GM19455 (cell line): ENCODE measurements at regions not wholly inside any gene's neighbourhood (a gene's known extent, or its start where the extent isn't known, plus 50 kb on each side); places are given as distances from the start of the nearest gene placed in this dataset.

Source experiments
- ATAC-seq: cut with Tn5 transposase; IDR thresholded peaks from one replicate; pipeline ENCODE4 v1.9.1; 2021; ENCODE audit not compliant: unreplicated experiment

DNA sequence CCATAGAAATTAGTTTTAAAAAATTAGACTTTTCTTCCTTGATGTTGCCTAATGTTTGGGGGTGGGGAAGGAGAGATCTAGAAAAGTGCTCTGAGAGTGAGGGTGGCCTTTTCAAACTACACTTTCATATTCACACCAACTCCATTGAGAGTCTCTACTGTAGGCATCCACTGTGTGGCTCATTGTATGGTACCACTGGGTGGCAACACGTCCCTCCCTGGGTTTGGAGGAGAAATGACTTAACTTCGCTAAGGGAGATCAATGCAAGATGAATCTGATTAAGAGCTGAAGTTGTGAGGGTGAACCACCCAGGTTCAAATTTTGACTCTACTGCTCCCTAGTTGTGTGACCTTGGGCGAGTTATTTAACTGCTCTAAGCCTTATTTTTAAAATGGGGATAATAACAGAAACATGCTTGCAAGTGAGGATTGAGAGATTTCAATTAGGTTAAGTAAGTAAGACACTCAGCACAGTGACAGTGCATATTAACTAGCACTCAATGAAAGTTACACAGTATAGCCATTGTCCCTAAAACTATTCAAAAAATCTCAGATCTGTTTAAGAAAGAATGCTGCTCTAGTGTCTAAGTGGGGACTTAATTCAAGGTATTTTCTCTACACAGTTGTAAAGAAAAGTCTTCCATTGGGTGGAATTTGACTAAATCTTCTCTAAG, 193.5 kb upstream of the CNR1 start:
- ATAC-seq, result no peak

DNA sequence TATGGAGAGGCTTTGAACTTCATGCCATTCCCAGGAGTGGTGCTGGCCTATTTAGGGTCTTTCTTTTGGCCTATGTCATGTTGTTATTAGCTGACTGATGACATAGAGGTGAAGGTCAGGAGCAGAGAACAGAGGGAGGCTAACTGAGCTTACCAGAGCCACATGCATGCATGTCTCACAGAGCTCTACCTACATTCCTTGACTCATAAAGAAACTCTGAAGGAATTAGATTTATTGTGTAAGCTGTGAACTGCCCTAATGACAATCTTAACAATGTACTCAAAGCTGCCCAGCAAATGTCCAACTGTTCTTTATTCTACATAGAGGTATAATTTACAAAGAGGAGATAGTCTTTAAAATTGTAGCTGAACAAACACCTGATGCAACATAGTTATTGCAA, 192.7 kb upstream of the CNR1 start:
- no peak for ATAC-seq

DNA sequence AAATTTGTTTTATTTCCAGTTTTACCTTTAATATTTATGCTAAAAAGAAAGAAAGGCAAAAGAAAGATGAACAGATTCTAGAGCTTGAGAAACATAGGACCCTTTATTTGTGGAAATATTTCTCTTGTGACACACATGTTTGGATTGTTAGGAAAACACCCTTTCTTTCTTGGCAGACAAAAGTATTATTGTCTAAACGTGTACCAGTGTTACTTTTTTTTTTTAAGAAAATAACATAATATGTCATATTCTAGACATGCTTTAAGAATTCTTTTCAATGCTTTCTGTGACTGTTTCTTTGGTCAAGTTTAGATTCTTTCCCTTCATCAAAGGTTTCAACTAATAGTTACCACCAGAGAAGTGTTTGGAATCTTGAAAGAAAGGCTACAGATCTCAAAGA, 183.4 kb upstream of the CNR1 start:
- no peak for ATAC-seq

DNA sequence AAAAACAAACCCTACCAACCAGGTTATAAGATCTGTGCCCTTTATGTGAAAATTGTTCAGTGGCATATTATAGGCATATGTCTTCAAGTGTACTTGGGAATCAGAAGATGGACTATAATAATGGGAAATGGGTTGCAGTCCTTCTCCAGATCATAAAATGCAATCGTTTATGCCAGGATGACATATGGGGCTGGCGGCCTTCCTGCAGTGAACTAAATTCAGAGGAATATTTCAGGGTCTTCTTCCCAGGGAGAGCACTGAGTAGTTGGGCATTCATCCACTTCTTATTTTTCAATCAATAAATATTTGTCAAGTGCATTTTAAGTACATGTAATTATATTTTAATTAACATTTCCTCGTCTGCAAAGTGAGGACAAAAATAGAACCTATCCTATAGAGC, 176.2 kb upstream of the CNR1 start:
- ATAC-seq, result no peak

DNA sequence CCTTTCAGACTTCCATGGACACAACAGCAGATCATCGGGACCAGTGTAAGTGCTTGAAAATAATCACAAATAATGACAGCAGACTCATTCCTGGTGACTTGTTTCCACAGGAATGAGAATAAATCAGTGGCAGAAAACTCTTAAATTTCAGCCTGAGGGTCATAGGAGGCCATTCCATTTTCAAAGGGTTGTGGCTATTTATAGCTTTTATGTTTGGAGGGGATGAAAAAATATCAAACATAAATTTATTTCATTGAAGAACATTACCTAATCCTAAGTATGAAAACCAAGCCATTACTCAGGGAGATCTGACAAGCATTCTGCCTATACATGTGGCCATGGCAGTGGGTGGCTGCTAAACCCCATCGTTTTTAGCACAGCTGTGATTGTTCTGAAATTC, 173.6 kb upstream of the CNR1 start:
- ATAC-seq, result no peak

DNA sequence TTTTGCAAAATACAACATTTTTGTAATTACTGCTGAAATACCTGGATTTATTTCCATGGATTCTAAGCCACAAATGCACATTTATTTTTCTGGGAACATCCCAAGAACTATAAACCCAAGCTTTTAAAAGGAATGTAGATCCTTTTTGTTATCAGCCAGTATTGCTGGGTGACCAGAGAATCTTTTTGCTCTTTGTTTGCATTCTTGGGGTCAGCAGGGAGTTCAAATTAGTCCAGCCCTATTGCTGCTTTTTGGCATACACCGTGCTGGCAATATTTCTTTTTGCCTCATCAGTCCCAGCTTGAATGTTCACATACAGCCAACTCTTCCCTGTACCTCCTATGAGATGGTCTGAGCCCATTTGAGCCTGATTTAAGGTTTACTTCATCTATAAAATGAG, 155.2 kb upstream of the CNR1 start:
- ATAC-seq, result no peak

DNA sequence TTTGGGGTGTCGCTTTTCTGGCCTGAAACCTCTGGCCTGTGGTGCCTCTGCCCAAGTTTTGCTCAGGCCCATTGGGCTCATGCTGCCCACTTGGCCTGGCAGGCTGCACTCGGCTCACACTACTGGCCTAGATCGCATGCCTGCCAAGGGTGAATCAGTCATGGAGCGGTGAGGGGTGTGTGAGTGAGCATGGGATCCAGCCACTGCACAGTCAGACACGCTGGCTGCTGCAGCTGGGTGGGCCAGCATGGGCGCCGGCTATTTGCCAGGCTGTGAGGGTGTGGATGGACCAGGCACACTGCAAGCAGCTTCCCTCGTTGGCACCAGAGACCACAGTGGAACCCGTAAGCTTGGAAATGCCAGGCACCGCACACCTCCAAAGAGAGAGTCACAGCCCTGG, 145.4 kb upstream of the CNR1 start:
- ATAC-seq, result no peak

DNA sequence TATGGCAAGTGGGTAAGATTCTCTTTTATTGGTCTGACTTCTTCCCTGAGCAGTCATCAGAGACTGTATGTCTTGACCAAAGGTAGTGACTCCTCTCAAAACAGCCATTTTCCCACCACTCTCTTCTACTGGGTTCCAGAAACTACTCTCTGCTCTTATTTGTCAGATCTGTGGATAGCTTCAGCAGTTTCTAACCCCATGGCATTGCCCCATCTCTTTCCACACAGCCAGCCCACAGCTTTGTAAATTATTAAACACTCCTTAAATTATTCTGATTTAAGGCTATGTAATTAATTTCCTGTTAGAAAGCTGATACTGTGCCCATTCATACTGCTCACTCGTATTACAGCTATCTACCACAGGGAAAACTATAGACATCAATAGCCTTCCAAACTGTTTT, 138.4 kb upstream of the CNR1 start:
- ATAC-seq, result no peak

DNA sequence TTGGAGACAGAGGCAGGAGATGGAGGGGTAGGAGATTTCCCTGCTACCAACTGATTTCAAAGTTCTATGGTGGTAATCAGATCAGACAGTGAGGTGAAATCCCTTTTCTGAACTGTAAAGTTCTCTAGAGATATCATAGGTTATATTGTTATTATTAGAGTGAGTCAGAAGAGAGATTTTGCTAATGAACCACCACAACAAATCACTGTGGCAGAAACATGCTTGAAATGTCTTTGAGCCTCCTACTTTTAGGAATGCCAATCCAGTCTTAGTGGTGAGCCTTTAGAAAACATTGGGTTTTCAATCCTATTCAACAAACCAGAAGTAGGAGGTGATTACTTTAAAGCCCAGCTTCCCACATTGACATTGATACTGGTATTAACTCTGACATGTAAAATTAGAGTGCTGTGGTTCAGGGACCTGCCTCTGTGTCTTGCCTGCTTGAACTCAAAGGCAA, 136.7 kb upstream of the CNR1 start:
- ATAC-seq, result no peak

DNA sequence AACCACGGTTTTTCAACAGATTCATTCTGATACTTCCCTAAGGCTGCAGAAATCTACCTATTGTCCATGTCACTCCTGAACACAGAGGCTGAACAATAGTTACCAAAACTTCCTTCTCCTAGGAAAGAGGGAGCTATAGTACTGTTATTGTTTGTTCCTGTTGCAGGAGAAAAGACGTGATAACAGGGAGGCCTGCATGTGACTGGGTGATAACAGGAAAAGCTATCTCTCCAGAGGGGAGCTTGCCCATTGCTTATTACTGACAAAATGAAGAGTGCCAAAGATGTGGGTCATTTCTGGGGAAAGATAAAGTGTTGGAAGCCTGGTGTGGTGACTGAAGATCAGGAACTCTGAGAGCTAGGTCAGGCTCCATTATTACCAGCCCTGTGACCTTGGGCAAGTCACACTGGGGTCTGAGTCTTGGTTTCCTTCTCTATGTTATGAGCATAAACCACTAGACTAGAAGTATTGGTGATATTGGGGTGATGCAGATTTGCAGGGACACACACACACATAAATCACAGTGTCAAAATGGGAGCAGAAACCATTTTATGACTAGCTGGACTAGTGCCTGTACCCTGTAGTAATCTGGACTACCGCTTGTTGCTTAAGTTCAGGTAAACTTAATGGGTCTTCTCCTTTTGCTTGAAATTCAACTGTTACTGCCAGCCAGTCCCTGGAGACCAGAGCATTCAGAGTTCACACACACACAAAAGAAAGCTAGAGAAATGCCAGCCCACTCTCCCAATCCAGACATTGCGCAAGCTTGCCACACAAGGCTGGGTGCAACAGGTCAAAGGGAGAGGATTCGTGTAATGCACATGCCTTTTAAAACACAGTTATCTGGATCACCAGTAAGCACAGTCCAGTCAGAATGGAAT, 136.0 kb upstream of the CNR1 start:
- no peak for ATAC-seq

DNA sequence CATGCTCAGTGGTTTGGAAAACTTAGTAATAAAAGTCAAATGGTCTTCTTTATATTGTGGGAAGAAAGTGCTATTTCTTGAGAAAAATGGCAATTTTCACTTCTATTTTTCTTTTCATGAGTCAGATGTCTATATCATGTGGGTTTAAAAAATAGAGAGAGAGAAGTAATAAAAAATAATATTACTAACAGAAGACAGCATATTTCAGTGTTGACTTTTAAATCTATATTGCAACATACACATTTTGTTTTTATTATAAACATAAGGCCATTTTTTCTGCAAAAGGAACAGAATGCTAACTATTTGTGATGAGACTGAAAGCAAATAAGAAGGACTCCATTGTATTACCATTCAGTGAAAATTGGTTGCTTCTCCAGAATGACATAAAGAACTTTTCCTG, 135.1 kb upstream of the CNR1 start:
- ATAC-seq, result no peak

DNA sequence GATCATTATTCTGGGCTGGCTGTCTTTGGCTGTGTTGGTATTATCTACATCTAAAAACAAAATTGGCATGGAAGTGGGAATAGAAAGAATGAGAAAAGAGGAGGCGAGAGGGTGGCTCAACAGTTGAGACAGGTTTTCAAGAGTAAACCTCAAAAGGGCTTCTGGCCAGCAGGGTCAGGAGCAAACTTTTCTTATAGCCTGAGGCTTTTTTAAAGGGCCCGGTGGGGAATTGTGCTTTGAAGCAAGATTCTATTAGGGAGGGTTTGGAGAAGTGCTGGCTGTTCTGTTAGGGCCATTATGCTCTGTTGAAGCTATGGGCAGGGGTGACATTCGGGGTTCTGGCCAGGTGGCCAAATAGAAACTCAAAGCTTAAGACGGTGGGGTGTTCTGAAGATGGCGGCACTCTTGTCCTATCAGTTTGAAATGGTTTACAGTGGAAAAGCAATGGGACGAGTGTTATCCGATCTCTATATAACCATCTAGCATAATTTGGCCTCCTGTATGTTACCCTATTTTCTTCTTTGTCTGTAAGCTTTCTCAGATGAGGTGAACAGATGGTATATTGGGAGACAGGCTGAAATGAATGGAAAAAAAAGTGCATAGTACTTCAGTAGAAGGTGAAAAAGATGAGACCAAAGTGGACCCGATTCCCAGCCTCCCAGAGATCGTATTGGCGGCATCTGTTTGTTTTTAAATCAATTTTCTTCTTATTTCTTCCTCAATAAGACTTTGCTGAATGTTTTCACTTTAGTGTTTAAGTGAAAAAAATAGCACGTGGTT, 132.1 kb upstream of the CNR1 start:
- ATAC-seq, result no peak

DNA sequence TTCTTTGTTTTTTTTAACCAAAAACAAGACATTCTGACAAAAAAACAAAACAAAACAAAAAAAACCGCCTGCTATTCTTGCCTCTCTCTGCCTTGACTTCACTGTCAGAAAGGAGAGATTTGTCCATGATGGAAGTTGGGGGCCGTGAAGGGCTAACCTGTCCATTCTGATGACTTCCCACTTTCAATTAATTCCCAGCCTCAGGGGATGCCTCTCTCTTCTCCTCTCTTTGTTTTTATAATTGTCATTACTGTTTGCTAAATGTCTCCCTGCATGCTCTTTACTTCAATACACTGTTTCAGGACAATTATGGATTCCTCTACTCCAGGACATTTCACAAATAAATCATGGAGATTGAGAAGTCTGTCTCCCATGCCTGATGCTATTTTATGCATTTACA, 130.5 kb upstream of the CNR1 start:
- no peak for ATAC-seq

DNA sequence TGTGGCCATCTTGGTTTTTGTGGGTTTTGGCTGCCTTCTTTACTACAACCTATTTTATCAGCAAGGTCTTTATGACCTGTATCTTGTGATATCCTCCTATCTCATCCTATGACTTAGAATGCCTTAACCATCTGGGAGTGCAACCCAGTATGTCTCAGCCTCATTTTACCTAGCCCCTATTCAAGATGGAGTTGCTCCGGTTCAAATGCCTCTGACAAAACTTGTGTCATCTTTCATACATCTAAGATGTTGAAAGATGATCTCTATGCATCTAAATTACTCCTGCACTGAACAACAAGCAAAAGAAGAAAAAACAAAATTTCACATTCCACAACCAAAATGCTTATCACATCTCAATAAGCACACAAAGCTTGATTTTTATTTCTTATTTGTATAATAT, 129.5 kb upstream of the CNR1 start:
- no peak for ATAC-seq

DNA sequence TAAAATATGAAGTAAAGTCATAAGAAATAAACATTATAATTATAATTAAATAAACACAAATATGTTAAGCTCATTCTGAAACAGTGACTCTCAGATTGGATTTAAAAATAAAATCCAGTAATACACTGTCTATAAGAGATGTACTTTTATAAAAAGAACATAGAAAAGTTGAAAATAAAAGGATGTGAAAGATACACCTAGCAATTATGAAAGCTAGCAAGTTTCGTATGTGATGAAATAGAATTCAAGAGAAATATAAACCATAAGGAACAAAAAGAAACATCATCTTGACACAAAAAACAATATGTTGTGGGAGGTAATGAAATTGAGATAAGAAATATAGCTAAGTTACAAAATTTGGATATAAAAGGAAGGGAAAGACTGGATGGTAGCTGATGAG, 128.6 kb upstream of the CNR1 start:
- ATAC-seq, result no peak

DNA sequence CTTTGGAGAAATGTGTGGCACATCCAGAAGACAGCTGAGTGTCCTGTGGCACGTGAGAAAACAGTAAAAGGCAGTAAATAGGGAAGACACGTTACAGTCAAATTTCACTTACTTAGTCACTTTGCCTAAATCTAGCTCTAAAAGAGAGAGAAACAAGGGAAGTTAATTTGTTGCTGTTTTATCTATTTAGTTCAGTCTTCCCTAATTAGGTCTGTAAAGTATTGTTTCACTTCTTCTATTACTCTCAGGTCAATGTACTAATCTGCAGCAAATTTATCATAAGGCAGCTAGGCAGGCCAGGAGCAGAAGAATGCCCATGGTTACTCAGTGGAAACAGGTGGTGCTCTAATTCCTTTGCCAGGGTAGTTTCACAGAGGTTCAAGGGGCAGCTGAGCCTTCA, 124.3 kb upstream of the CNR1 start:
- no peak for ATAC-seq

DNA sequence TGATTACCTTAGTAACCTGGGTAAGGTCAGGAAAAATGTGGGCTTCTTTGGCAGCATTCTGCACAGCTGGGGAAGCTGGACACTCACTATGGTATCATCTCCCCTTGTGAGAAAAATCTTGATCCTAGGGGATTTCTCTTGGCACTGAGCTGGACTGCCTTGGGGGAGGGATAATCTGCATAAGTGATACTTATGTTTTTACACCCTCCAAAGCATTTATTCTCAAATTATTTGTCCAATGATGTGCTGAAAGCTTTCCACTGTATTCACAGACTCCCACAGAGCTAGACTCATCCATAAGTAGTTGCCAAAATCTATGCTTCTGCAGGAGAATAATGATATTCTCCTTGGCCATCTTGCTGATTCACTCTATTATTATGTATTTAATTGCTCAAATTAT, 121.5 kb upstream of the CNR1 start:
- ATAC-seq, result no peak

DNA sequence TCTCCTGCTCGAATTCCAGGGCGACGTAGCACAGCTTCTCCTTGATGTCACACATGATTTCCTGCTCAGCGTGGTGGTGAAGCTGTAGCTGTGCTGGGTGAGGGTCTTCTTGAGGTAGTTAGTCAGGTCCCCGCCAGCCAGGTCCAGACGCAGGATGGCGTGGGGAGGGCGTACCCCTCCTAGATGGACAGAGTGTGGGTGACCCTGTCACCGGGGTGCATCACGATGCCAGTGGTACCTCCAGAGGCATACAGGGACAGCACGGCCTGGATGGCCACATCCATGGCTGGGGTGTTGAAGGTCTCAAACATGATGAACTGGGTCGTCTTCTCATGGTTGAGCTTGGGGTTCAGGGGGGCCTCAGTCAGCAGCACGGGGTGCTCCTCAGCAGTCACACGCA, 110.2 kb upstream of the CNR1 start:
- no peak for ATAC-seq

DNA sequence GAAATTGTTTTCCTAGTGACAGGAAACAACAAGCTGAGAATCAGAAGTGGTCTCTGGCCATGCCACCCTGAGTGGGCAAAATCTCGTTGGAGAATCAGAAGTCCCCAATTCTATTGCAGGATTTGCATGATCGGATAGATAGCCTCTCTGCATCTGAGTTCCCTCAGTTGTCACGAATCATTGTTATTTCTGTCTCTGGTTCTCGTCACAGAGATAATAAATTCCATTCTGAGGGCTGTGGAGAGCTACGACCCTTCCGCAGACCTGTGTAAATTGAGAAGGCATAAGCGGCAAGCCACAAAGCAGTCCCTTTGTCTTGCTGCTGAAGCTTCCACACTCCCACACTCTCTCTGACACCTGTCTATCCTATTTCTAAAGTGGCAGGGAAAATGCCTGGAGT, 102.4 kb upstream of the CNR1 start:
- no peak for ATAC-seq

DNA sequence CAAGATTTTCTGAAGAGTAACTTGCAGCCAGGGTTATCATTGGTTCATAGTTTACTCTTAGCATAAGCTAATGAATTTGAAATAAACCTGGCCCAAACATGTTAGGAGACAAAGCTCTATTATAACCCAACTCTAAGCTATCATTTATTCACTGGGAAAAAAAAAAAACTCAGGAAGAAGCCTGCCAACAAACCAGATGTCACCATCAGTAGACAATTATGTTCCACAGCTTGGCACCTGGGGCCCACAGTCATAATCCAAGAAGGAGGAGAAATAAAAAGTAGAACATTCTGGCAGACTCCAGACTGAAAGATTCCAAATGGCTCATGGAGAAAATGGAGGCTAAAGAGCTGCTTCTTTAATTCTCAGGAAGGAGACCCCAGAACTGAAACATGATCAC, 100.0 kb upstream of the CNR1 start:
- no peak for ATAC-seq

DNA sequence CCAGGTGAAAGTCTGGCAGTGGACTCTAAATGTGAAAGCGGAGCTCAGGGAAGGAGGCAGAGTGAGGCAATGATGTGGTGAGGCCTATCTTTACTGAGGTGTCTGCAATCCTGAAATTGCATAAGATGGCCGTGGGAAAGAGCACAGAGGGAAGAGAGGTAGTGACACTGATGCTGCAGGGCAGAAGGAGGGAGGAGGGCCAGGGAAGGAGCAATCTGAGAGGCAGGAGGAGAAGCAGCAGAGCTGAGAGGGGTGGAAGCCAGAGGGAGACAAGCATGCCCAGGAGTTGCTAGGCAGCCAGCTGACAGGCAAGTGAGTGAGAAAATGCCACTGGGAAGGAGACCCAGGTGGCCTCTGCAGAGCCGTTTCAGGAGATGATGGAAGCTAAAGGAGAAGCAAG, 97.4 kb upstream of the CNR1 start:
- no peak for ATAC-seq

DNA sequence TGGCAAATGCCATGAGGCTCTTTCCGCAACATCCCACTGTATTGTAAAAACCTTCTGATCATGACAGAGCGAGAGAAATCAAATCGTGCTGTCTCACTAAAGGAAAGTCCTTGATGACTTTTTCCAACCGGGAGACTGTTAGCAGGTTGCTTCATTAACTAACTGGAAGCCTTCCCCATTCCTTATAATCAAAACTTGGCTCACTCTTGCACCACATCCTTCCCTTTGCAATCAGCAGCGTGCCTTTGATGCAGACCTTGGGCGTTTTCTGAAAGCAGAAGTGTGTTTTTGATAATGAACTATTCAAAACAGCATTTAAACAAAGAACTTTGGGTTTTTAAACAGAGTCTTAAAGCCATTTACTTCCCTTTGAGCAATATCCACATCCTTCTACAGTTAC, 96.2 kb upstream of the CNR1 start:
- ATAC-seq, result no peak
